ENCODE measurements at regions not wholly inside any gene's neighbourhood (a gene's known extent, or its start where the extent isn't known, plus 50 kb on each side); places are given as distances from the start of the nearest gene placed in this dataset.

DNA sequence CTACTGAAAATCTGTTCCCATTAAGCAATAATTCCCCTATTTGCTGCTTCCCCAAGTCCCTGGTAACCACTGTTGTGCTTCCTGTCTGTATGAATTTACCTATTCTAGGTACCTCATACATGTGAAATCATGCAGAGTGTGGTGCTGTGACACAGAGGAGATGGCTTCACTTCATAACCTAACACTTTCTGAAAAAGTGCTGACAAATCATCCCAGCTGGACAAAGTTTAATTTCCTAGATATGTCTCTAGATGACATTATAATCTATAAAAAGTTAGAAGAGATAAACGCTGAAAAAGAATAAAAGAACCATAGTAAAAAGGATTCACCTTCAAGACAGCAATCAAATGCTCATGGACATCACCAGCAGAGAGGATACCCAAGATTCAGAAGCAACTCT is 277.9 kb downstream of the SKIDA1 start:
- H3K27me3 Mint-ChIP-seq (ENCODE audit: low read depth, poor library complexity), result no peaks in the 10 kb centered on the region
- no peak overlapping the region for H3K27ac Mint-ChIP-seq
- H3K4me3 Mint-ChIP-seq, result no peak overlapping the region
- DNase-seq, result no peak
- TF ChIP-seq, protein P1, sequence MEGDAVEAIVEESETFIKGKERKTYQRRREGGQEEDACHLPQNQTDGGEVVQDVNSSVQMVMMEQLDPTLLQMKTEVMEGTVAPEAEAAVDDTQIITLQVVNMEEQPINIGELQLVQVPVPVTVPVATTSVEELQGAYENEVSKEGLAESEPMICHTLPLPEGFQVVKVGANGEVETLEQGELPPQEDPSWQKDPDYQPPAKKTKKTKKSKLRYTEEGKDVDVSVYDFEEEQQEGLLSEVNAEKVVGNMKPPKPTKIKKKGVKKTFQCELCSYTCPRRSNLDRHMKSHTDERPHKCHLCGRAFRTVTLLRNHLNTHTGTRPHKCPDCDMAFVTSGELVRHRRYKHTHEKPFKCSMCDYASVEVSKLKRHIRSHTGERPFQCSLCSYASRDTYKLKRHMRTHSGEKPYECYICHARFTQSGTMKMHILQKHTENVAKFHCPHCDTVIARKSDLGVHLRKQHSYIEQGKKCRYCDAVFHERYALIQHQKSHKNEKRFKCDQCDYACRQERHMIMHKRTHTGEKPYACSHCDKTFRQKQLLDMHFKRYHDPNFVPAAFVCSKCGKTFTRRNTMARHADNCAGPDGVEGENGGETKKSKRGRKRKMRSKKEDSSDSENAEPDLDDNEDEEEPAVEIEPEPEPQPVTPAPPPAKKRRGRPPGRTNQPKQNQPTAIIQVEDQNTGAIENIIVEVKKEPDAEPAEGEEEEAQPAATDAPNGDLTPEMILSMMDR (IDR thresholded peaks at IDR 0.05), result no peak
- peaks cover 3% of the 10 kb centered on the region for H3K4me1 Mint-ChIP-seq
- no peaks in the 10 kb centered on the region for H3K36me3 Mint-ChIP-seq (ENCODE audit: low read depth)
- peaks cover 3% of the 10 kb centered on the region for H3K9me3 Mint-ChIP-seq

DNA sequence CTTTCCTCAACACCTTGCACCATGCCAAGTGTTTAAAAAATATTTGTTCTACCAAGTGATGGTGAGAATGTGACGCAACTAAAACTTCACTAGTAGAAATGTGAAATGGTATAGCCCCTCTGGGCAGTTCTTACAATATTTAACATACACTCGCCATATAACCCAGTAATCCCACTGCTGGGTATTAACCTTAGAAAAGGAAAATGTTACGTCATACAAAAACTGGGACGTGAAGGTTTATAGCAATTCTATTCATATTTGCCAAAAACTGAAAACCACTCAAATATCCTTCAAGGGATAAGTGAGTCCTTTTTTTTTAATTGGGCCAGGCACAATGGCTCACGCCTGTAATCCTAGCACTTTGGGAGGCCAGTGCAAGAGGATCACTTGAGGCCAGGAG is 279.3 kb downstream of the SKIDA1 start:
- Mint-ChIP-seq H3K4me1 (peaks cover 3% of the 10 kb centered on the region), H3K27me3 (ENCODE audit: low read depth, poor library complexity) (no peaks in the 10 kb centered on the region)

DNA sequence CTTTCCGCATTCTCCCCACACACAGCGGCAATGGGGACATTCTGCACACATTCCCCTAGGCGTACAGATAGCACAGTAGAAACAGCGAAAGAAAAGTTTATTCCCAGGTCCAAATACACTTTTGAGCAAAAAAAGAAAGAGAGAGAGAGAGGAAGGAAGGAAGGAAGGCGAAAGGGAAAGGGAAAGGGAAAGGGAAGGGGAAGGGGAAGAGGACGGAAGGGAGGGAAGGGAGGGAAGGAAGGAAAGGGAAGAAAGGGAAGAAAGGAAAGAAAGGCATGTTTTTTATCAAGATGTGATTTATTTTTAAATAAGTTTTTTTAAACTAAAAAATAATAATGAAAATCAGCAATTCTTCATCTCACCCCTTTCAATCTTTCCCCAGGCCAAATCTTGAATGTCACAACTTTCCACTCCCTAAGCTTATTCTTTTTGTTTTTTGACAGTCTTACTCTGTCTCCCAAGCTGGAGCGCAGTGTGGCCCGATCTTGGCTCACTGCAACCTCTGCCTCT is 281.7 kb downstream of the SKIDA1 start:
- DNase-seq, result no peak
- peaks cover 3% of the 10 kb centered on the region for H3K27me3 Mint-ChIP-seq (ENCODE audit: low read depth, poor library complexity)
- TF ChIP-seq, protein P1 (IDR thresholded peaks at IDR 0.05), result no peak
- H3K4me1 Mint-ChIP-seq, result peaks cover 12% of the 10 kb centered on the region
- H3K36me3 Mint-ChIP-seq (ENCODE audit: low read depth), result no peaks in the 10 kb centered on the region
- no peak overlapping the region for H3K4me3 Mint-ChIP-seq
- H3K27ac Mint-ChIP-seq, result no peak overlapping the region
- H3K9me3 Mint-ChIP-seq, result peaks cover 3% of the 10 kb centered on the region

More for the DNA sequence above, 279.3 kb downstream of the SKIDA1 start:
- Mint-ChIP-seq H3K9me3 (peaks cover 3% of the 10 kb centered on the region), H3K36me3 (ENCODE audit: low read depth) (no peaks in the 10 kb centered on the region), H3K27ac (no peak overlapping the region), H3K4me3 (no peak overlapping the region)
- no peak for DNase-seq
- TF ChIP-seq, protein P1 (IDR thresholded peaks at IDR 0.05), result no peak

DNA sequence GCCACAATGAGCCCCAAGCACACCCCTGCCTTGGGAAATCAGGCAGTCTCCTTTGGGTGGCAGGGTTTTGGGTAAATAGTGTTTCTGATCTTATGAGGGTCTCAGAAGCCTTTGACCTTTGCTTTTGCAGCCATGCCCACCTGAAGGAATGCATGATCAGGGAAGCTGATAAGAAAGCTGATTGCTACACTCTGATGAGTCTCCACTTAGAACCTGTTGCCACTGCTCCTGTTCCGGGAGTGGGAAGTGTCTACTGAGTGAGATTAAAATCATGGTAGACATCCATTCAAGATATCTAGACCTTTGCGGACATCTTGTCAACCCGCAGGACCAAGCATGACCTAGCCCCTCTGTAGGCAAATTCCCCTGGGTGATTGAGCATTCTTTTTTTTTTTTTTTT is 282.6 kb downstream of the SKIDA1 start:
- no peak overlapping the region for H3K4me3 Mint-ChIP-seq
- TF ChIP-seq, protein P1 (IDR thresholded peaks at IDR 0.05), result no peak
- peaks cover 3% of the 10 kb centered on the region for H3K9me3 Mint-ChIP-seq
- no peak for DNase-seq
- H3K27me3 Mint-ChIP-seq (ENCODE audit: low read depth, poor library complexity), result peaks cover 3% of the 10 kb centered on the region
- peaks cover 17% of the 10 kb centered on the region for H3K4me1 Mint-ChIP-seq
- H3K36me3 Mint-ChIP-seq (ENCODE audit: low read depth), result no peaks in the 10 kb centered on the region
- H3K27ac Mint-ChIP-seq, result no peak overlapping the region

DNA sequence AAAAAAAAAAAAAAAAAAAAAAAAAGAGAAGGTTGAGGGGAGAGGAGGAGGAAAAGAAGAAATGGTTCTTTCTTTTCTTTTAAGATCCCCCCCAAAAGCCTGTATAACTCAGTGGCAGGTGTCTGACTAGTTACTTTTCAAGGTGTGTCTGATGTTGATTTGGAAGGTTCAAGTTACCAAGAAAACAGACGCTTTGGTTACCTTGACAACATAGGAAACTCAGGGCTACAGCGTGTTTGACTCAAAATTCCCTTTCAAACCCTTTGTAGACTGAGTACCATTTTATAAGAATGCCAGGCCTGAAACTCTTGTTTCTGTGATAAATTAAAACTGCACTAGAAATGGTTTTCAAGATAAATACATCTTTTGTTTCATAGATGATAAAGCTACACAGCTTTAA is 286.8 kb downstream of the SKIDA1 start:
- Mint-ChIP-seq H3K4me1 (peaks cover 19% of the 10 kb centered on the region), H3K4me3 (no peak overlapping the region), H3K27ac (no peak overlapping the region), H3K27me3 (ENCODE audit: low read depth, poor library complexity) (peaks cover 3% of the 10 kb centered on the region), H3K36me3 (ENCODE audit: low read depth) (peaks cover 4% of the 10 kb centered on the region), H3K9me3 (peaks cover 10% of the 10 kb centered on the region)
- TF ChIP-seq, protein P1 (IDR thresholded peaks at IDR 0.05), result no peak
- DNase-seq, result no peak

DNA sequence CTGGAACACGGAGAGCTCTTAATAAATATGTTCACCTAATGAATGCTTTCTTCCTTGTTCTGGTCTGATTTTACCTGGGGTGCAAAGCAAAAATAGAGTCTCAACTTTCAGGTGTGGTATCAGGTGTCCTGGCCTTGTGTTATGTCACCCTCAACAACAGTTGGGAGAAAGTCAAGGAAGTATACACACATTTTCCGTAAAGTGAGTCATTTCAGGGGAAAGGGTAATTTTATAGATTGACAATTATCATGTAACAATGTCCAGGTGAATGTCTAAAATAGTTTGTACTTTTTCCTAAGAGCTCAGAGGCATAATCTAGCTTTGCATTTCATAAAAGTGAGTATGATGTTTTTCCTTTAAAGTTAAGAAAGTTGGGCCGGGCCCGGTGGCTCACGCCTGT is 287.4 kb downstream of the SKIDA1 start:
- DNase-seq, result no peak
- TF ChIP-seq, protein P1 (IDR thresholded peaks at IDR 0.05), result no peak
- Mint-ChIP-seq H3K4me3 (no peak overlapping the region), H3K36me3 (ENCODE audit: low read depth) (peaks cover 4% of the 10 kb centered on the region), H3K9me3 (peaks cover 12% of the 10 kb centered on the region), H3K27ac (no peak overlapping the region), H3K27me3 (ENCODE audit: low read depth, poor library complexity) (peaks cover 3% of the 10 kb centered on the region), H3K4me1 (peaks cover 18% of the 10 kb centered on the region)
